Bronchial epithelial cell (primary cell): ENCODE measurements at regions not wholly inside any gene's neighbourhood (a gene's known extent, or its start where the extent isn't known, plus 50 kb on each side); places are given as distances from the start of the nearest gene placed in this dataset.
A peak's percentile ranks its signal among the peaks of the same experiment; 100 is the strongest.
"Not testable (repeated sequence)": the region's sequence is repeated elsewhere in the genome, so short reads cannot be mapped to it uniquely, and the experiment has no call there.

Experiments used
- DNase-seq: peaks from one replicate; pipeline ENCODE4 v3.0.0-alpha.2; 2010; ENCODE audit warnings: low read depth
- FAIRE-seq: peaks from 2 replicates; lab custom pipeline; 2011; peaks lifted over from hg19 to GRCh38; lab: Jason Lieb, UNC
- H3K27me3 ChIP-seq: 2 replicates; pipeline ENCODE4 v1.5.1; 2011; ENCODE audit warnings: low read length; ENCODE audit not compliant: control insufficient read depth, insufficient read depth
- H3K36me3 ChIP-seq: 2 replicates; pipeline ENCODE4 v1.5.1; 2011; ENCODE audit warnings: low read length; ENCODE audit not compliant: control insufficient read depth, insufficient read depth
- H3K4me3 ChIP-seq: 2 replicates; pipeline ENCODE4 v1.5.1; 2011; ENCODE audit warnings: mild to moderate bottlenecking, low read depth, low read length, control low read depth
- TF ChIP-seq, protein P1 (sequence below): IDR thresholded peaks from 2 replicates; pipeline ENCODE4 v1.5.1; 2011; ENCODE audit warnings: mild to moderate bottlenecking, moderate library complexity, low read length, control low read depth, inconsistent platforms; ENCODE audit not compliant: insufficient read depth, severe bottlenecking

DNA sequence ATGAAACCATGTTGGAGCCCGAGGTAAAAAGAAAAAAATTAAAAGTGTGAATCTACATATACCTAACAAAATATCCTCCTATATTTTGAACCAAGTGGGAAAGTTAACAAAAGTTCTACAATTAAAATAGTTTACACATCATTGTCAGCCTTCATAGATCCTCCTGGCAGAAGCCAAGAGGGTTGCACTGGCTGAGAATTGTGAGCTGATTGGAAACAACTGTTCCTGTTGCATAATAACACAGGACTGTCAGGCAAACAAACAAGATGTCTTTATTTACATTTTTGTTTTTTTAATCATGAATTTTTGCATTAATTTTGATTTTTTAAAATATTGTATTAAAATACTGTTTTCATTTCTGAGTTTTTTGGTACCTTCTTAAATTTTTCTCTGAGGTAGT lies 215.2 kb upstream of the MME start:
- FAIRE-seq (no peak), DNase-seq (no peak)
- Histone ChIP-seq H3K27me3 (no peaks in the 10 kb centered on the region), H3K4me3 (no peak overlapping the region), H3K36me3 (no peaks in the 10 kb centered on the region)
- TF ChIP-seq, protein P1, sequence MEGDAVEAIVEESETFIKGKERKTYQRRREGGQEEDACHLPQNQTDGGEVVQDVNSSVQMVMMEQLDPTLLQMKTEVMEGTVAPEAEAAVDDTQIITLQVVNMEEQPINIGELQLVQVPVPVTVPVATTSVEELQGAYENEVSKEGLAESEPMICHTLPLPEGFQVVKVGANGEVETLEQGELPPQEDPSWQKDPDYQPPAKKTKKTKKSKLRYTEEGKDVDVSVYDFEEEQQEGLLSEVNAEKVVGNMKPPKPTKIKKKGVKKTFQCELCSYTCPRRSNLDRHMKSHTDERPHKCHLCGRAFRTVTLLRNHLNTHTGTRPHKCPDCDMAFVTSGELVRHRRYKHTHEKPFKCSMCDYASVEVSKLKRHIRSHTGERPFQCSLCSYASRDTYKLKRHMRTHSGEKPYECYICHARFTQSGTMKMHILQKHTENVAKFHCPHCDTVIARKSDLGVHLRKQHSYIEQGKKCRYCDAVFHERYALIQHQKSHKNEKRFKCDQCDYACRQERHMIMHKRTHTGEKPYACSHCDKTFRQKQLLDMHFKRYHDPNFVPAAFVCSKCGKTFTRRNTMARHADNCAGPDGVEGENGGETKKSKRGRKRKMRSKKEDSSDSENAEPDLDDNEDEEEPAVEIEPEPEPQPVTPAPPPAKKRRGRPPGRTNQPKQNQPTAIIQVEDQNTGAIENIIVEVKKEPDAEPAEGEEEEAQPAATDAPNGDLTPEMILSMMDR = no peak

DNA sequence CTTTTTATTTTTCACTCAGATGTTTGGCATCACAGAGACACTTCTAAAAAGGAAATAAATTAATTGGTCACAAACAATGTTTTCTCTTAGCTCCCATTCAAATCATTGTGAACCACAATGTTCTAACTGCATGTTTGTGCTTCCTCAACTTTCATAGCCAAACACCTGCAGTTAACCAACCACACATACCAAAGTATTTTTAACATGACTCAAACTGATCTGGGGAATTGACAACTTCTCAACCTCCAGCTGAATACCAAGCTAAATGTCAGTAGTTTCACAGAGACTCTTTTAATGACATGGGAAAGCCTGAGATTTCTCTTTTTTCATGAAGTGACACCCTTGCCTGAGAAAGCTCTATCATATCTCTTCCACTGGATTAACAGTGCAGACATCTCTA lies 217.9 kb upstream of the MME start:
- DNase-seq (peak; percentile 16), FAIRE-seq (no peak)
- no peaks in the 10 kb centered on the region for H3K36me3 ChIP-seq
- no peaks in the 10 kb centered on the region for H3K27me3 ChIP-seq
- TF ChIP-seq, protein P1 = no peak
- H3K4me3 ChIP-seq = no peak overlapping the region

GRCh38 chr3:154852998-154853397 lies 227.1 kb upstream of the MME start:
- not testable (repeated sequence) for DNase-seq, H3K27me3 ChIP-seq, FAIRE-seq, H3K4me3 ChIP-seq, H3K36me3 ChIP-seq

DNA sequence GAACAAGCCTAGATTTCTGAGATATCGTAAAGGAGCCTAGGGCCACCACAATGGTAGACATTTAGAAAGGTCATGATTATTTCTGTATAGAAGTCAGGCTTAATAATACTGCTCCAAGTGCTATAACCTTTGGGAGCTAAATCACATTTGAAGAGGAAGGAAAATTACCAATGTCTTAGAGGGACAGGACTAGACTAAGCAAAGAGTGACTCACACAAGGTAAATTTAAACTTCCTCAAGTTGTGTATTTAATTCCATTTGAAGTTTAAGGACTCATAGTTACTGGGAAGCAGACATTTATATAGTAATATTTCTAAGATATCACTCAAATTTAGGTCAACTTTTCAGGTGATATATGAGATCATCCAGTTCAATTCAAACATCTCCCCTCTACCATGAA lies 227.6 kb upstream of the MME start:
- FAIRE-seq = no peak

GRCh38 chr3:154851644-154852043 lies 228.5 kb upstream of the MME start:
- no peaks in the 10 kb centered on the region for H3K36me3 ChIP-seq
- no peak for FAIRE-seq
- no peaks in the 10 kb centered on the region for H3K27me3 ChIP-seq
- no peak for DNase-seq
- H3K4me3 ChIP-seq = no peak overlapping the region
- TF ChIP-seq, protein P1 = no peak

More for the DNA sequence above, 227.6 kb upstream of the MME start:
- DNase-seq = peak; percentile 68
- H3K36me3 ChIP-seq = no peaks in the 10 kb centered on the region
- no peak overlapping the region for H3K4me3 ChIP-seq
- no peaks in the 10 kb centered on the region for H3K27me3 ChIP-seq
- TF ChIP-seq, protein P1 = no peak

GRCh38 chr3:154850921-154851320 lies 229.2 kb upstream of the MME start:
- peaks cover 2% of the 10 kb centered on the region for H3K27me3 ChIP-seq
- no peak overlapping the region for H3K4me3 ChIP-seq
- TF ChIP-seq, protein P1 = no peak
- no peak for FAIRE-seq
- no peaks in the 10 kb centered on the region for H3K36me3 ChIP-seq
- no peak for DNase-seq
